NCI-H345 treated with DMSO at 0.1 percent for 48 hours (cell line): ENCODE measurements at regions not wholly inside any gene's neighbourhood (a gene's known extent, or its start where the extent isn't known, plus 50 kb on each side); places are given as distances from the start of the nearest gene placed in this dataset.

Source experiments
- DNase-seq: peaks from one replicate; lab custom pipeline; 2025; ENCODE audit not compliant: unreplicated experiment; lab: John Stamatoyannopoulos, UW

- no peak for DNase-seq
These were observed 68.6 kb upstream of the ITGA11 start for GRCh38 chr15:68500363-68501258.

- no peak for DNase-seq
These were observed 69.3 kb upstream of the ITGA11 start for GRCh38 chr15:68501259-68501591.

GRCh38 chr15:68501616-68502015 lies 69.7 kb upstream of the ITGA11 start:
- no peak for DNase-seq

- DNase-seq = no peak
These were observed 70.5 kb upstream of the ITGA11 start for GRCh38 chr15:68502398-68502901.

- no peak for DNase-seq
These were observed 71.2 kb upstream of the ITGA11 start for GRCh38 chr15:68503213-68503612.

- DNase-seq = no peak
These were observed 72.1 kb upstream of the ITGA11 start for GRCh38 chr15:68503791-68504680.

- DNase-seq = no peak
These were observed 72.8 kb upstream of the ITGA11 start for GRCh38 chr15:68504681-68505170.

GRCh38 chr15:68506071-68506470 lies 72.7 kb upstream of the CORO2B start:
- no peak for DNase-seq

GRCh38 chr15:68507447-68507846 lies 71.3 kb upstream of the CORO2B start:
- peak; percentile 13 for DNase-seq

GRCh38 chr15:68508485-68509189 lies 70.2 kb upstream of the CORO2B start:
- DNase-seq = no peak

GRCh38 chr15:68510558-68510957 lies 68.2 kb upstream of the CORO2B start:
- DNase-seq = no peak

- no peak for DNase-seq
These were observed 67.5 kb upstream of the CORO2B start for GRCh38 chr15:68511073-68511991.

- DNase-seq = no peak
These were observed 66.7 kb upstream of the CORO2B start for GRCh38 chr15:68512052-68512451.

GRCh38 chr15:68512598-68512997 lies 66.2 kb upstream of the CORO2B start:
- DNase-seq = no peak

- DNase-seq = no peak
These were observed 63.3 kb upstream of the CORO2B start for GRCh38 chr15:68515371-68516095.

GRCh38 chr15:68517285-68517761 lies 61.5 kb upstream of the CORO2B start:
- no peak for DNase-seq

GRCh38 chr15:68518046-68518445 lies 60.7 kb upstream of the CORO2B start:
- no peak for DNase-seq

- DNase-seq = no peak
These were observed 59.9 kb upstream of the CORO2B start for GRCh38 chr15:68518785-68519430.
